Frontal cortex (tissue), 3 donors: ENCODE measurements at regions not wholly inside any gene's neighbourhood (a gene's known extent, or its start where the extent isn't known, plus 50 kb on each side); places are given as distances from the start of the nearest gene placed in this dataset.

Source experiments
- DNase-seq, 2 donors: peaks; one replicate each; pipeline ENCODE4 v3.0.0; 2012; ENCODE audit warnings: low spot score in 2 of 2
- FAIRE-seq: peaks from 2 replicates; lab custom pipeline; 2012; peaks lifted over from hg19 to GRCh38; lab: Jason Lieb, UNC
- donor health status: control.
- donor health status: control.
- donor health status: control.

DNA sequence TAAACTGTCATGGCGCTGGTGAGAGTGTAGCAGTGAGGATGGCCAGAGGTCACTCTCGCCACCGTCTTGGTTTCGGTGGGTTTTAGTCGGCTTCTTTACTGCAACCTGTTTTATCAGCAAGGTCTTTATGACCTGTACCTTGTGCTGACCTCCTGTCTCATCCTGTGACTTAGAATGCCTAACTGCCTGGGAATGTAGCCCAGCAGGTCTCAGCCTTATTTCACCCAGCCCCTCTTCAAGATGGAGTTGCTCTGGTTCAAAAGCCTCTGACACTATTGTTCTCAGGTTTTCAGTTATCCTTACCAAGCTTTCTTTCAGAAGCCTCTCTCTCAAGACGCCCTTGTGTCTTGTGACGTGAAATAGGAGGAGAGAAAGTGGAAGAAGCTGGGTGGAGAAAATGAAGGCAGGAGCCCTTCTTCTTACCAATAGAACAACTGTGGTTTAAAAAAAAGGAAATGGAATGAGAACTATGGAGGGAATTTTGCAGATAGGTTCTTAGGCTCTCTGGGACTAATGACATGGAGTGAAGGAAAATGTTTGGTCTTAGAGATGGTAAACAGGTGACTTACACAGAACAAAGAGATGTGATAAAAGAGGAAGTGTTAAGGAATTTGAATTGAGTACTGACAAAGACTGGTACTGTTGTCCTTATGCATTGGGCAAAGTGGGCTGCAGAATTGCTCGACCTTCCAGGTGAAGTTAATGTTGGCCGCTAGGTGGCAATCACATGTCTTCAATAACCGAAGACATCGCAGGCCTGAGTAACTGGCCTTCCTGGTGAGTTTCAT, 133.3 kb upstream of the RAI14 start:
- peak; percentile 44 to 65 for DNase-seq
- no peak for FAIRE-seq

DNA sequence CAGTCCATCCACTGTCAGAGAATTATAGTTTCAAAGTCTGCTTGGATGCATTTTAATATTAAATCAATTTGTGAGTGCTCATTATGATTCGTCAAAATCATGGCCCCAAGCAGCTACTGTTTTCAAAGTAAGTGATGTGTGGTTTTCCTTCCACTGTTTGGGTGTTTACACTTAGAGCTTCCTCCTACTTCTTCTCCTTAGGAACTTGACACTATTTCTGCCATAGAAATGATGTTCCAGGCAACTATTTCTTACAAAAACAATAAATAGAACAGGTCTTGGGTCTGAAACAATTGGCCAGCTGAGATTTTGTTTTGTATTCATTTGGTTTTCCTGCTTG, 132.8 kb upstream of the RAI14 start:
- DNase-seq: no peak
- FAIRE-seq: no peak

DNA sequence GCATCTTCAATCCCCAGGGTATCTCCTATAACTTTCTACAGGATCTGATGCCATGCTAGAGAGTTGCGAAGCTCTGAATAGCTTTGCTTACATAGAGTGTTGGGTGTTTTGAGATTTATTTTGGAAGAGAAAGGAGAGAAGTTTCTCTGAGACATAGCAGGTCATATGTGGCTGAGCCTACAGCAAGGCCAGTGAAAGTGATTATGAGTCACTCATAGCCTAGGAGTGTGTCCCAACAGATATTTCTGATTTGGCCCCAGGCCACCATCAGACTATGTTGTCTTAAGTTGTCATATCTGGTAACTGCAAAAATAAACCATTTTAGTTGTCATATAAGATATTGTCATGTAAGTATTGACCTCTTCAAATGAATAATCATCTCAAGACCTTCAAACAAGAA, 132.0 kb upstream of the RAI14 start:
- DNase-seq: no peak
- FAIRE-seq: no peak

DNA sequence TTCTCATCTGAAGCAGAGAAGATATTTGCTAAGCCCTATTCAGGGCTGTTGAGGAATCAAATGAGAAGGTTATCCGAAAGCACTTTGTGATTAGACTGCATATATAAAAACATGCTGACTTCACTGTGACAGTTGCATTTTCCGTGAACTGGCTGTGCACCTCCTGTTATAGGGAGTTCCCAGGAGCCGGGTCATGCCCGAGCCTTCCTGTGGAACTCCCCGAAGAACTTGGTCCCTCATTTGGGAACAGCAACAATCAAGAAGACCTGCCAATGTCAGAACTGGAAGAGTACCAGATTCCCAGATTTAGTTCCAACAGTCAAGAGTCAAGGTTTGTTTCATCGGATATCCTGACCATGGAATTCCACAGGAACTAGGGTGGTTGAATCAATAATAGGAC, 130.4 kb upstream of the RAI14 start:
- DNase-seq (no peak), FAIRE-seq (no peak)

DNA sequence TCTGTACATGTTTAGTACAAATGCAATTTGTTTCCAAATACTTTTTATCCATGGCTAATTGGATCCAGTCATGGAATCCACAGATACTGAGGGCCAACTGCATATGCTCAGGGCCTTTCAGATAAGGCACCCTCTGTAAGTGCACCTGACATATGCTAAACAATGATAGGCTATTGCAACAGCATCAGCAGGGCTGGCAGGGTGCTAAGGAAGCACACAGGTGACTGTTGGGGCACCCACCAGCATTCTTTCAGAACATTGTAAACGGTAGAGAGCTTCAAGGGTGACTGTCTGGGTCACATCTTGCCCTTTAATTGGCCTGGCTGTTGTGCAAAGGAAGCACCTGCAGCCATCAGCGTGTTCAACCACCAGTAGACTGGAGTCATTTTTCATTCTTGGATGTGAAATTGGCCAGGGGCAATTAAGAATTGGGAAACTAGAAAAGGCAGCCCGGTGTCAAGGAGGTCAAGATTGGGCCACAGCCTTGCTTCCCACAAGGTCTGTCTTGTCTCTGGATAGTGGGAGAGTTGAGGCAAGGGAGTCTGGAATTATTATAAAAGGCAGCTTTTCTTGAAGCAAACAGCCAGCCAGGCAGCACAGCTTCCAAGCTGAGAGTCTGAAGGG, 129.3 kb upstream of the RAI14 start:
- DNase-seq (no peak), FAIRE-seq (no peak)

DNA sequence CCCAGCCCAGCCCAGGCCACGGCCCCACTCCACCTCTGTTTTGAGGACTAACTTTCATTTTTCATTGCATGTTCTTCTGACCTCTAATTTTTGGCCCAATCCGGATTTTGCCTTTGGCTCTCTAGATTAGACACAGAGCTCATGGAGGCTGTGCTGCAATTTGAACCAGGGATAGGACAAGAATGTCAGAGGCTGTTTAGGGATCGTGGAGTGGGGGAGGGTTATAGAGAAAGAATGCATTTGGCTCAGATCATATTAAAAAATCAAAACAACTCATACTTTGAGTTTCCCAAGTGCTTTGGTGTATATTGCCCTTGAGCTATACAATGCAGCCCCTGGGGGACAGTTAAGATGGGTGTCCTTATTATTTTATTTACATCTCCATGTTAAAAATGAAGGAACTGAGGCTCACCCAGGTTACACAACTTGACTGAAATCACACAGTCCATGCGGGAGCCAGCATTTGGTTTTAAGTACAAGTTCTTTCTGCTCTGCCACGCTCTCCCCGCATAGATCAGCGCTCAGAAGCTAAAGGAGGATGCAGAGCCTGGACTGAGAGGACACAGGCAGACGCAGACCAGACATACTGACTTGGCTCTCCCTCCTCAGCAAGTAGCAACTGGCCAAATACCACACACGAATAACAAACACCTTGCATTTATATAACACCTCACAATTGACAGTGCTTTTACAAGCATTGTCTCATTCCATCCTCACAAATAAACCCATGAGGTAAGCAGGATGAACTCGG, 126.4 kb upstream of the RAI14 start:
- no peak for DNase-seq
- FAIRE-seq: no peak

DNA sequence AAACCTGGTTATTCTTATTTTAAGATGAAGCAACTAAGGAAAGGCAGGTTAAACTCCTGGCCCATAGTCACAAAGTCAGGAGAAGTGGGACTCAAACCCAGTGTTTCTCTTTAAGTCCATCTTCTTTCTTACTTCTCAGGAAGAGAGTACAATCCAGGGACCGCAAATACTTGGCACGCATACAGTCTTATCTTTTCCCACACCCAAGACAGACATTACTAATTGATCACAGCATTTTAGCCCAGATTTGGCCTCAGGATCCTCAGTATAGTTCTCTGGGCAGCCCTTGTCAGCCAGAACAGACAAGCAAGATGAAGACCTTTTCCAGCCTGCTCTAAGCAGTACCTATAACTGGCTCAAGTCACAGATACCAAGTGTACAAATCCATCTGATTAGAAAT, 125.5 kb upstream of the RAI14 start:
- no peak for DNase-seq

DNA sequence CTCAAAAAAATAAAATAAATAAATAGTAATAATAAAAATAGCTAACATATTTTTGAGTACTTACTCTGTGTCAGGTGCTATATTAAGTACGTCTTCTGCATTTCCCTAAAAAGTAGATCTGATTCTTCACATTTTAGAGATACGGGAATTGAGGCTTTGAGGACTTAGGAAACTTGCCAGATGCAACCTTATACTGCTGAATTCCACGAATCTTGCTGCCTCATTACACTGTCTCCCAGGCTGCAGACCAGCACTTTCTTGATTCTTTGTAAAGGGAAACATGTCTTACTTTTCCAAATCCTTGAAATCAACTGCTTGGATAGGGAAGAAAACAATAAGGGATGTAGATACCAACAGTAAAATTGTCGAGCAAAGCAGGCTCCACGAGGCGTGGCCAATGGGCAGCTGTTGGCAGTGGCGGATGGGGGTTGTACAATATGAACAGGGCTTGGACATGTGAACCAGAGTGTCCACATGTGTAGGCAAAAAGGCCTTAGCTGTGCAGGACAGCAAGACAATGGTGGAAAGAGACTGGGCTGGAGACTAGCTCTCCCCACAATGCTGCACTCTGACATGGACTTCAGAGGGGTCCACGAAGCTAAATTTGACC, 124.3 kb upstream of the RAI14 start:
- DNase-seq (no peak), FAIRE-seq (no peak)

More for the DNA sequence above, 125.5 kb upstream of the RAI14 start:
- no peak for FAIRE-seq

DNA sequence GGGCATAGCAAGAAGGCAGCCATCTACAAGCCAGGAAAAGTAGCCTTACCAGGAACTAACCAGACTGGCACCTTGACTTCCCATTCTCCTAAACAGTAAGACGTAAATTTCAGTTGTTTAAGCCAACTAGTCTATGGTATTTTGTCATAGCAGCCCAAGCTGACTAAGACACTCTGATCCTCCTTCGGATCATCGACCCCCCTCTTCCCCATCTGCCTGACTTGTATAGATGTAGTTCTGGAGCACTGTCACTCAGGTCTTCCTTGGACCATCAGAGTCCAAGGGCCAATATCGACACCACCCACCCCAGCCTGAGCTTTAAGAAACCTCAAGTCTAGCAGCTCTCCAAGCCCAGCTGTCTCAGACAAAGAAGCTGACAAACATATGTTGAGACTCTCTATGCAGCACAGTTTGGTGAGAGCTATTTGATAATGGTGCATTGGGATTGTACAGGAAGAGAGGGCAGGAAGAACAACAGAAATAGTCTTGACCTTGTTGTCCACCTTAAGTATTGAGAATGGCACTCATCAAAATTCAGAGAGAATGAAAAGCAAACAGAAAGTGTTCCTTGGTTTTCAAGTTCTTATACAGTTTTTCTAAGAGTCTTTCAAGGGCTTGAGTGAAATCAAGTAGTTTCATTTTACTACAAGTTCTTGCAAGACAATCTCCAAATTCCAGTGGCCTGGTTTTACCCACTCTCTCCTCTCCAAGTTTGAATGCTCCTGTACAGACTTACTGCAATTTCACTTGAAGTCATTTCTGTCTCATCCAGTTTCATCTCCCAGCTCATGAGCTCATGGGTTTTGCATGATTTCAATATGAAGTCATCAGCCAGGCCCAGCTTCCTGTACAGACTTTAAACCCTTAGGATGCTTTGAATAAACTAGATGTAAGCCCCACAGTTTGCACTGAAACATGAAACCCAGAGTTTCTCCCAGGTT, 122.3 kb upstream of the RAI14 start:
- DNase-seq: no peak
- no peak for FAIRE-seq

DNA sequence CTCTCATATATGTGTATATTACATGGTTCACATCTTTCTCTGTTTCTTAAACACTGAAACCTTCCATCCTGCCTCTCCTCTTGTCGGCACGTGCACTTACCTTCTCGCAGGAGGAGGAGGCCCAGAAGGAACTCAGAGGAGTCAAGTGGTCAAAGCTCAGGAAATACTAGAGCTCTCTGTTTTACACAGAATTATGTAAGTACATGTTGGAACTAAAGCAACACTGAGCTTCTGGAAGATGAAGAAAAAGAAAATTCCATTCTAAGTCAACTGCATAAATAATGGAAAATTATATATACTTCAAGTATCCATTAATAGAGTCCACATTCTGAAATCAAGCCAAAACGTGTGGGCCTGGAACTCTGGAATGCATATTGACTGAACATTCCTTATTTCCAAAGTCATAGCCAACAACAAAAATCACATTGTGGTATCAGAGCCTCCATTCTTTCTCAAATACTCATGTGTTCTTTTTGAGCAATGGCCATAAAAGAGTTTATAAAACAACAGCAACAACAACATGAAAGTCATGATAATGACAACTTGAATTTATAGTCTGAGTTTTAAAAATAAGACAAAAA, 121.5 kb upstream of the RAI14 start:
- FAIRE-seq (no peak), DNase-seq (no peak)

DNA sequence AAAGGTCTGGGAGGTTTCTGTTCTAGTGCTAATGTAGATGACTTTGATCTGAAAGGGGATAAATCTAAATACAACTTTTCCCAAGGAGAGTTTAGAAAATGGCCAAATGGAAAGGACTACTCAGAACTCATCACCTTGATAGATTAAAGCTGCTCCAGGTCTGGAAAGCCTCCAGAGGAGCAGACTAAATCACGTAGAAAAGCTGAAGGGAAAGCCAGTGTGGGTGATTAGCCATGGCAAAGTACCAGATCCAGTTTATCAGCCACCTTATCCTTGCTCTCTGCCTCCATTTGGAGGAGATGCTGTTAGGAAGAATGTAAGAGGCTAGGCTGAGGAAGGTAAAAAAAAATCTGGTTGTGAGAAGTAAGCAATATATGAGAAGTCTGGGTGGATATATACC, 120.7 kb upstream of the RAI14 start:
- no peak for FAIRE-seq

DNA sequence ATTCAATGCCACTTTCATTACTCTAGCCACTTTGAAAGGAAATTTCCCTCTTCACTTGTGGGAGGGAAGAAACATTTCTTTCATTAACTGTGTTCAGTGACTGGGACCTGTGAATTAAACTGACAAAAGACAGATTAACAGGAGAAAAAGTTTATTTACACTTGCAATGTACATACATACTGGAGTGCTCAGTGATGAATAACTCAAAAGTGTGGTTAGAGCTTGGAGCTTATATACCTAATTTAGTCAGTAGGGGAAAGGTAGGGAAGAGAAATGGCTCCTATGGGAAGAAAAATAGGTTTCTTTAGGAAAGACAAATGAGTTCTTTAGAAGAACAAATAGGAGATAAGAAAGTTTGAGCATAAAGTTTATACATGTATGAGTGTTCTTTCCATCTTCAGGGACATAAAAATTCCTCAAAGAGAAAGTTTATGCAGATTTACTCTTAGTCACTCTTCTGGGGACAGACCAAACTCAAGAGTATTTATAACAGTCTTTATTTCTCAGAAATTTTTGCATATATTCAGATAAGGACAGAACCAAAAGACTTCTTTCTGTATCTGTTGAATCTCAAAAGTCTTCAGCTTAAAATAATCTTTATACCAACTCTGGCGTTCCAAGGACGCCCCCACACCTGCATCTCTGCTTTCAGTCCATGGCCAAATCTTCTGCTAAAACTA, 120.0 kb upstream of the RAI14 start:
- FAIRE-seq: no peak
- DNase-seq: no peak

More for the DNA sequence above, 120.7 kb upstream of the RAI14 start:
- DNase-seq: no peak

DNA sequence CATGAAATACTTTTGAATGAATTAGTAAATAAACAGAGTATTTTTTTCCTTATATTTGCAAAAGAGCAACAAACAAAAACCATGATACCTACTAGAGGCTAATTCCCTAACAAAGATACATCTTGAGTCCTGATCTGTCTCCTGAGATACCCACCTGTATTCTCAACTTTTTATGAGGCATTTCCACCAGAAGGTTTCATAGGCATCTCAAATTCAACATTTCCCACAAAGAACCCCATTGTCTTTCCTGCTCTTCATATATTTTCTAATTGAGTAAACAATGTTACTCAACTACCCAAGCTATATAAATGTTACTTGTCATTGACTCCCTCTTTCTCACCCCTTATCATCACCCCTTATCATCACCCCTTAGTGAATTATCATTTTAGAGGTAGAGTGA, 119.4 kb upstream of the RAI14 start:
- FAIRE-seq: no peak
- DNase-seq: no peak

DNA sequence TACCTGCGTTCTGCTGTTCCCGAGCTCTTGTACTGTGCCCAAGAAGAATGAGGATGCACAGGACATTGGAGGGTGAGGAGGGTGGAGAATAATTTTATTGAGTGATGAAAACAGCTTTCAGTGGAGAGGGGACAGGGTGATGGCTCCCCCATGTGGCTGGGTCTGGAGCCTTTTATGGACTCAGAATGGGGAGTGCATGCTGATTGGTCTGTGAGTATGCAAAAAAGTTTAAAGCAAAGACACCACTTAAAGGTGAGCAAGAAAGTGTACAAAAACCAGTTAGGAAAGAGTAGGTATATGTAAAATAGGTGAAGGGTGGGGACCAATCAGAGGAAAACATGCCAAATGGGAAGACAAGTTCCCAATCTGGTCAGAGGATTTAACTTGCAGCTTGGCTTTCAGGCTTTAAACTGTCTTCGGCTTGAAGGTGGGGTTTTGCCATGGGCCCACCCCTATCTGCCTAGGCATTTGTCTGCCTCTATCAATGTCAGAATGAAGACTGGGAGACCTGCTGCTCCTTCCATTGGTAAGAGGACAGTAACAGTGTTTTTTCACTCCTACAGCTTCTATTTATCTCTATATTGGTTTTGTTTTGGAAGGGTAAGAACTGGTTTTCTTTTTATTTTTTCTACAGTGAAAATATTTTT, 118.0 kb upstream of the RAI14 start:
- no peak for DNase-seq
- FAIRE-seq: no peak

DNA sequence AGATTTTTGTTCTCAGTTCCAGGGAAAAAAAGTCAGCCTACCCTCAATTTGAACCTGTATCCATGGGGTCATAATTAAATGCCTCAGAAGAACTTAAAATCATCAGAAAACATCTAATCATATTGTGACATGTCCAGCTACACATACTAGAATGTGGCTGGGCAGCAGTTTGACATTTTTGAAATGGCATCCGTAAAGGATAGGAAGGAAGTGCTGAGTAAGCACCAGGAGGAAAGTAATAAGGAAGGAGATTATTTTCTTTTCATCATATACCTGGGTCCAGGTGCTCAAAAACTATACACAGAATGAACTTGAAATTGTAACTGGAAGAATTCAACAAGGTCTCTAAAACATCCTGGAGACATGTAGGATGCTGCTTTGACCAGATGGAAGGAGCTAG, 116.9 kb upstream of the RAI14 start:
- DNase-seq (no peak), FAIRE-seq (no peak)

DNA sequence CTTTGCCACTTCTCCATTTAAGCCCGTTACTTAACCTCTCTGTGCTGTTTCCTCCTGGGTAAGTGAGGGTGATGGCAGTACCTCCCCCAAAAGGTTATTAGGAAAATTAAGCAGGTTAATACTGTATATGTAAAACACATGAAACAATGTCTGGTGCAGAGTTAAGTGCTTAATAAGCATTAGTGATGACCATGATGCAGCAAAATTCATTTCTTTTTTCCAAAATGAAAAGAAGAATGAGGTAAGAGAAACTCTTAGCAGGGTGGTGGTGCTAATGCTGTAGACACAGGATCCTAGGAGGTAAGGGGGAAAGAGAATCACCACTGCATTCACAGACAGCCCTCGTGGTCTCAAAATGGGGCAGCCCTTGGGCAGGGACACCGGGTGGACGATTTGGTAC, 115.1 kb upstream of the RAI14 start:
- FAIRE-seq (no peak), DNase-seq (no peak)

DNA sequence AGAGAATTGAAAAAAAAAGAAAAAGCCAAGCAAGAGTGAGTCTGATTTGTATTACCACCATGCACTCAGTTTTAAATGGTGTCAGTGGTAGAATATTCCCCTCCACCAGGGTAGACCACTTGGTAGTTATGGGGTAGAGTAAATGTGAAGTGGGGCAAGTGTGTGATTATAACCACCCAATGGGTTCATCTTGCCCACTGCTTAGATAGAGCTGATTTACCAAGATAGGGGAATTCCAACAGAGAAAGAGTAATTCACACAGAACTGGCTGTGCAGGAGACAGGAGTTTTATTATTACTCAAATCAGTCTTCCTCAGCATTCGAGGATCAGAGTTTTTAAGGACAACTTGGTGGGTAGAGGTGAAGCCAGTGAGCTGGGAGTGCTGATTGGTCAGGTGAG, 113.3 kb upstream of the RAI14 start:
- no peak for DNase-seq
- no peak for FAIRE-seq

DNA sequence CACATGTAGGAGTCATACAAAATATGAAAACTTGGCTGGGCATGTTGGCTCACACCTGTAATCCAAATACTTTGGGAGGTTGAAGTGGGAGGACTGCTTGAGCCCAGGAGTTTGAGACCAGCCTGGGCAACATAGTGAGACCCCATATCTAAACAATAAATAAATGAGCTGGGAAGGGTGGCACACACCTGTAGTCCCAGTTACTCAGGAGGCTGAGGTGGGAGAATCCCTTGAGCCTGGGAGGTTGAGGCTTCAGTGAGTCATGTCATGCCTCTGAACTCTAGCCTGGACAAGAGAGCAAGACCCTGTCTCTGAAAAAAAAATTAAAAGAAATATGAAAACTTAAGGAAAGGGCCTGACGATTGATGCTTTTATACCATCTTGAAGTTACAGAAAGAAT, 112.4 kb upstream of the RAI14 start:
- FAIRE-seq (no peak), DNase-seq (no peak)
